Liver (tissue), 3 donors: ENCODE measurements at regions not wholly inside any gene's neighbourhood (a gene's known extent, or its start where the extent isn't known, plus 50 kb on each side); places are given as distances from the start of the nearest gene placed in this dataset.

ENCODE experiments used
- ATF3 ChIP-seq: IDR thresholded peaks from 2 replicates; pipeline ENCODE4 v1.6.1; 2016; ENCODE audit warnings: antibody characterized with exemption
- CTCF ChIP-seq: fragments of 150-350 bp; IDR thresholded peaks from 2 replicates; pipeline ENCODE4 v1.5.1; 2017; ENCODE audit warnings: improper control_type of control experiment, low read depth, low read length; ENCODE audit not compliant: missing input control
- JUND ChIP-seq, 2 donors: IDR thresholded peaks; 2 replicates each; pipeline ENCODE4 v1.6.1; 2016; ENCODE audit warnings: antibody characterized with exemption in 2 of 2
- MAX ChIP-seq: IDR thresholded peaks from 2 replicates; pipeline ENCODE4 v1.6.1; 2016; ENCODE audit warnings: antibody characterized with exemption
- TAF1 ChIP-seq: conservative IDR thresholded peaks from 2 replicates; pipeline ENCODE4 v1.6.1; 2016; ENCODE audit warnings: antibody characterized with exemption, mild to moderate bottlenecking
- YY1 ChIP-seq: IDR thresholded peaks from 2 replicates; pipeline ENCODE4 v1.6.1; 2016; ENCODE audit warnings: antibody characterized with exemption, mild to moderate bottlenecking
- ZBTB33 ChIP-seq: IDR thresholded peaks from 2 replicates; pipeline ENCODE4 v1.6.1; 2016; ENCODE audit warnings: antibody characterized with exemption
- donor health status: healthy.
- donor health status: healthy.

GRCh38 chr1:209411491-209411929 is 172.0 kb upstream of the CAMK1G start:
- no peak for TF ChIP-seq CTCF
- no peak for TF ChIP-seq ZBTB33
- no peak for TF ChIP-seq ATF3
- no peak for TF ChIP-seq YY1
- TF ChIP-seq TAF1, result no peak
- TF ChIP-seq JUND (IDR thresholded peaks at IDR 0.05), result no peak
- no peak for TF ChIP-seq MAX
